ENCODE measurements at regions not wholly inside any gene's neighbourhood (a gene's known extent, or its start where the extent isn't known, plus 50 kb on each side); places are given as distances from the start of the nearest gene placed in this dataset.

DNA sequence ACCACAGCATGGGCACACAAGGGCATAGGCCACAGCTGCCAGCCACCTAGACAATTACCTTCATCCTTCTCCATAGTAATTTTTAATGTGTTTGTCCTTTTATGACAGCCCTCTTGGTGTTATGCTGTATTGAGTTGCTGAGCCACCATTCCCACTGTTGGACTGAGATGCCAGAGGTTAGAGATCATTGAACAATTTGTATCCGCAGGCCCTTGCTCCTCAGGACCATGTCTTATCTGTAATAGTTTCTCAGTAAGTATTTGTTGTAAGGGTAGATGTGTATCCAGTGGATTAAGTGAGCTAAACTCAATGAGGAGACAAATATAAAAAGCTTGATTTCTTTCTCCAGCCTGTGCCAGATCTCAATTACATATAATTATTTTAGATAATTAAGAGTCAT is 832.8 kb upstream of the ID2 start:
- TF ChIP-seq EP300 (IDR thresholded peaks at IDR 0.05) (no peak), POLR2A (IDR thresholded peaks at IDR 0.05; ENCODE audit: low read length) (no peak), ZNF302 (CRISPR knock-in tag; IDR thresholded peaks at IDR 0.05) (no peak), RNF2 (IDR thresholded peaks at IDR 0.05; ENCODE audit: borderline replicate concordance, low read depth) (no peak), MAFK (IDR thresholded peaks at IDR 0.05; ENCODE audit: partially characterized antibody) (no peak), CEBPB (IDR thresholded peaks at IDR 0.05) (no peak), SMC3 (IDR thresholded peaks at IDR 0.05) (no peak), RFX5 (IDR thresholded peaks at IDR 0.05) (no peak), EHMT2 (IDR thresholded peaks at IDR 0.05; ENCODE audit: low read depth) (no peak), MYC (IDR thresholded peaks at IDR 0.05; ENCODE audit: borderline replicate concordance, low read length) (no peak)
- TF ChIP-seq, protein P1, sequence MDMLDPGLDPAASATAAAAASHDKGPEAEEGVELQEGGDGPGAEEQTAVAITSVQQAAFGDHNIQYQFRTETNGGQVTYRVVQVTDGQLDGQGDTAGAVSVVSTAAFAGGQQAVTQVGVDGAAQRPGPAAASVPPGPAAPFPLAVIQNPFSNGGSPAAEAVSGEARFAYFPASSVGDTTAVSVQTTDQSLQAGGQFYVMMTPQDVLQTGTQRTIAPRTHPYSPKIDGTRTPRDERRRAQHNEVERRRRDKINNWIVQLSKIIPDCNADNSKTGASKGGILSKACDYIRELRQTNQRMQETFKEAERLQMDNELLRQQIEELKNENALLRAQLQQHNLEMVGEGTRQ (IDR thresholded peaks at IDR 0.05): no peak
- TF ChIP-seq, protein P2, sequence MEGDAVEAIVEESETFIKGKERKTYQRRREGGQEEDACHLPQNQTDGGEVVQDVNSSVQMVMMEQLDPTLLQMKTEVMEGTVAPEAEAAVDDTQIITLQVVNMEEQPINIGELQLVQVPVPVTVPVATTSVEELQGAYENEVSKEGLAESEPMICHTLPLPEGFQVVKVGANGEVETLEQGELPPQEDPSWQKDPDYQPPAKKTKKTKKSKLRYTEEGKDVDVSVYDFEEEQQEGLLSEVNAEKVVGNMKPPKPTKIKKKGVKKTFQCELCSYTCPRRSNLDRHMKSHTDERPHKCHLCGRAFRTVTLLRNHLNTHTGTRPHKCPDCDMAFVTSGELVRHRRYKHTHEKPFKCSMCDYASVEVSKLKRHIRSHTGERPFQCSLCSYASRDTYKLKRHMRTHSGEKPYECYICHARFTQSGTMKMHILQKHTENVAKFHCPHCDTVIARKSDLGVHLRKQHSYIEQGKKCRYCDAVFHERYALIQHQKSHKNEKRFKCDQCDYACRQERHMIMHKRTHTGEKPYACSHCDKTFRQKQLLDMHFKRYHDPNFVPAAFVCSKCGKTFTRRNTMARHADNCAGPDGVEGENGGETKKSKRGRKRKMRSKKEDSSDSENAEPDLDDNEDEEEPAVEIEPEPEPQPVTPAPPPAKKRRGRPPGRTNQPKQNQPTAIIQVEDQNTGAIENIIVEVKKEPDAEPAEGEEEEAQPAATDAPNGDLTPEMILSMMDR (IDR thresholded peaks at IDR 0.05): no peak
- TF ChIP-seq, protein P3, sequence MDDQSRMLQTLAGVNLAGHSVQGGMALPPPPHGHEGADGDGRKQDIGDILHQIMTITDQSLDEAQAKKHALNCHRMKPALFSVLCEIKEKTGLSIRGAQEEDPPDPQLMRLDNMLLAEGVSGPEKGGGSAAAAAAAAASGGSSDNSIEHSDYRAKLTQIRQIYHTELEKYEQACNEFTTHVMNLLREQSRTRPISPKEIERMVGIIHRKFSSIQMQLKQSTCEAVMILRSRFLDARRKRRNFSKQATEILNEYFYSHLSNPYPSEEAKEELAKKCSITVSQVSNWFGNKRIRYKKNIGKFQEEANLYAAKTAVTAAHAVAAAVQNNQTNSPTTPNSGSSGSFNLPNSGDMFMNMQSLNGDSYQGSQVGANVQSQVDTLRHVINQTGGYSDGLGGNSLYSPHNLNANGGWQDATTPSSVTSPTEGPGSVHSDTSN (IDR thresholded peaks at IDR 0.05): no peak
- TF ChIP-seq, protein P4, sequence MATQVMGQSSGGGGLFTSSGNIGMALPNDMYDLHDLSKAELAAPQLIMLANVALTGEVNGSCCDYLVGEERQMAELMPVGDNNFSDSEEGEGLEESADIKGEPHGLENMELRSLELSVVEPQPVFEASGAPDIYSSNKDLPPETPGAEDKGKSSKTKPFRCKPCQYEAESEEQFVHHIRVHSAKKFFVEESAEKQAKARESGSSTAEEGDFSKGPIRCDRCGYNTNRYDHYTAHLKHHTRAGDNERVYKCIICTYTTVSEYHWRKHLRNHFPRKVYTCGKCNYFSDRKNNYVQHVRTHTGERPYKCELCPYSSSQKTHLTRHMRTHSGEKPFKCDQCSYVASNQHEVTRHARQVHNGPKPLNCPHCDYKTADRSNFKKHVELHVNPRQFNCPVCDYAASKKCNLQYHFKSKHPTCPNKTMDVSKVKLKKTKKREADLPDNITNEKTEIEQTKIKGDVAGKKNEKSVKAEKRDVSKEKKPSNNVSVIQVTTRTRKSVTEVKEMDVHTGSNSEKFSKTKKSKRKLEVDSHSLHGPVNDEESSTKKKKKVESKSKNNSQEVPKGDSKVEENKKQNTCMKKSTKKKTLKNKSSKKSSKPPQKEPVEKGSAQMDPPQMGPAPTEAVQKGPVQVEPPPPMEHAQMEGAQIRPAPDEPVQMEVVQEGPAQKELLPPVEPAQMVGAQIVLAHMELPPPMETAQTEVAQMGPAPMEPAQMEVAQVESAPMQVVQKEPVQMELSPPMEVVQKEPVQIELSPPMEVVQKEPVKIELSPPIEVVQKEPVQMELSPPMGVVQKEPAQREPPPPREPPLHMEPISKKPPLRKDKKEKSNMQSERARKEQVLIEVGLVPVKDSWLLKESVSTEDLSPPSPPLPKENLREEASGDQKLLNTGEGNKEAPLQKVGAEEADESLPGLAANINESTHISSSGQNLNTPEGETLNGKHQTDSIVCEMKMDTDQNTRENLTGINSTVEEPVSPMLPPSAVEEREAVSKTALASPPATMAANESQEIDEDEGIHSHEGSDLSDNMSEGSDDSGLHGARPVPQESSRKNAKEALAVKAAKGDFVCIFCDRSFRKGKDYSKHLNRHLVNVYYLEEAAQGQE (IDR thresholded peaks at IDR 0.05): no peak
